Transverse colon (tissue), 4 donors: ENCODE measurements at regions not wholly inside any gene's neighbourhood (a gene's known extent, or its start where the extent isn't known, plus 50 kb on each side); places are given as distances from the start of the nearest gene placed in this dataset.
A peak's percentile ranks its signal among the peaks of the same experiment; 100 is the strongest.

Experiments used
- DNase-seq: peaks from one replicate; pipeline ENCODE4 v3.0.0-alpha.2; 2019
- H3K27ac ChIP-seq, 4 donors: fragments of 200-600 bp; sonication (generic); 2 replicates each; pipeline ENCODE4 v1.5.1; 2016 to 2018; ENCODE audit warnings: inconsistent platforms in 4 of 4
- H3K27me3 ChIP-seq: fragments of 200-600 bp; sonication (generic); 2 replicates; pipeline ENCODE4 v1.5.1; 2017; ENCODE audit warnings: inconsistent platforms
- H3K36me3 ChIP-seq, 4 donors: fragments of 200-600 bp; sonication (generic); 2 replicates each; pipeline ENCODE4 v1.5.1; 2017 to 2019; ENCODE audit warnings: inconsistent platforms in 4 of 4
- H3K4me1 ChIP-seq, 4 donors: fragments of 200-600 bp; sonication (generic); 2 replicates each; pipeline ENCODE4 v1.5.1; 2017 to 2020; ENCODE audit warnings: inconsistent platforms in 4 of 4
- H3K4me3 ChIP-seq, 4 donors: fragments of 200-600 bp; sonication (generic); 1 replicate in 1 of 4; 2 replicates in 3 of 4; pipeline versions ENCODE4 v1.5.1 to v1.6.1; 2017 to 2019; ENCODE audit warnings: inconsistent platforms in 4 of 4
- H3K9me3 ChIP-seq, 2 donors: fragments of 200-600 bp; sonication (generic); 2 replicates each; pipeline ENCODE4 v1.5.1; 2017 to 2019; ENCODE audit warnings: inconsistent platforms in 2 of 2
- EP300 ChIP-seq: sonication (generic); formaldehyde crosslinking; IDR thresholded peaks from one replicate; pipeline ENCODE4 v1.6.1; 2017; ENCODE audit warnings: antibody characterized with exemption, low read depth
- POLR2A ChIP-seq: fragments of 450-650 bp; IDR thresholded peaks from one replicate; pipeline ENCODE4 v1.6.1; 2016; ENCODE audit warnings: antibody characterized with exemption, mild to moderate bottlenecking, moderate library complexity
- POLR2AphosphoS5 ChIP-seq, 3 donors: sonication (generic); formaldehyde crosslinking; IDR thresholded peaks; one replicate each; pipeline ENCODE4 v1.6.1; 2016; ENCODE audit warnings: antibody characterized with exemption in 3 of 3
- whole genome bisulfite sequencing, 2 donors: methylation state at CpG; one replicate each; pipeline ENCODE4 v1.1.5; 2018; ENCODE audit warnings: low coverage in 1 of 2; 5-methylcytosine and 5-hydroxymethylcytosine counted together
- in situ Hi-C, 4 donors: fragments of 200-750 bp; cut with MboI; loops; one replicate each; pipeline versions ENCODE4 v1.15.0 to v1.15.1; 2017; ENCODE audit warnings: low sequenced_read_pairs in 3 of 4, low pct_ligation_motif_present in 1 of 4, low pct_unique_long_range_greater_than_20kb in 1 of 4
- intact Hi-C: fragments of 100-400 bp; cut with DNase I; formaldehyde crosslinking; loops from one replicate; pipeline ENCODE4 v1.15.1; 2023; ENCODE audit warnings: low total_unique reads
- TF ChIP-seq, protein P1 (sequence below), 5 experiments: fragments of 200-600 bp in 3 of 5; fragments of 450-650 bp in 2 of 5; sonication (generic) in 3 of 5; IDR thresholded peaks; 1 replicate in 2 of 5; 2 replicates in 3 of 5; pipeline ENCODE4 v1.5.1; 2016 to 2017; ENCODE audit warnings: antibody characterized with exemption in 5 of 5, inconsistent platforms in 3 of 5, mild to moderate bottlenecking in 2 of 5, moderate library complexity in 1 of 5

DNA sequence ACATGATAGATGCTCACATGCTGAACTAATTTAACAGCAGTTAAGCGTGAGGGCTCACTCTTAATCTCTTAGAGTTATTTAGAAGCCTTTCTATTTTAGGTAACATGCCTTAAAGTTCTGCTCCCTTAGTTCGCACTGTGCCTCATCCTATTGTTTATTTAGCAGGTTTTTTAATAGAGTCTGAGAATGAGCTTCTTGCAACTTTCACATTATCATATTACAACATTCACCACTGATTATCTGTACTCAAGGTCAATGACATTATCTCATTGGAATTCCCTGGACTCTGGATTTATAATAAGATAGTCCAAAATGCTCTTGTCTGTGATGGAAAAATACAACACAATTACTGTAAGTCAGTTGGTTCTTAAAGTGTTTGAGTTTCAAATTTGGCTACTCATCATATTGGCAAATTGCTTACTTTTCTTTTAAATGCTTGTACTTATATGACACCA, 183.6 kb upstream of the SLC38A2 start:
- Histone ChIP-seq H3K9me3 (no peaks in the 10 kb centered on the region), H3K27me3 (no peaks in the 10 kb centered on the region), H3K36me3 (no peaks in the 10 kb centered on the region), H3K27ac (peak overlapping the region; percentile 39 to 62 (median 54)), H3K4me3 (no peak overlapping the region), H3K4me1 (peaks cover 0 to 11% (median 0%) of the 10 kb centered on the region in 4 donors)
- DNase-seq = no peak
- intact Hi-C loops = no loop called here
- no peak for TF ChIP-seq POLR2A
- no peak for TF ChIP-seq EP300
- TF ChIP-seq POLR2AphosphoS5 (IDR thresholded peaks at IDR 0.05) = peak; percentile 10 to 53 (median 52)
- TF ChIP-seq, protein P1, sequence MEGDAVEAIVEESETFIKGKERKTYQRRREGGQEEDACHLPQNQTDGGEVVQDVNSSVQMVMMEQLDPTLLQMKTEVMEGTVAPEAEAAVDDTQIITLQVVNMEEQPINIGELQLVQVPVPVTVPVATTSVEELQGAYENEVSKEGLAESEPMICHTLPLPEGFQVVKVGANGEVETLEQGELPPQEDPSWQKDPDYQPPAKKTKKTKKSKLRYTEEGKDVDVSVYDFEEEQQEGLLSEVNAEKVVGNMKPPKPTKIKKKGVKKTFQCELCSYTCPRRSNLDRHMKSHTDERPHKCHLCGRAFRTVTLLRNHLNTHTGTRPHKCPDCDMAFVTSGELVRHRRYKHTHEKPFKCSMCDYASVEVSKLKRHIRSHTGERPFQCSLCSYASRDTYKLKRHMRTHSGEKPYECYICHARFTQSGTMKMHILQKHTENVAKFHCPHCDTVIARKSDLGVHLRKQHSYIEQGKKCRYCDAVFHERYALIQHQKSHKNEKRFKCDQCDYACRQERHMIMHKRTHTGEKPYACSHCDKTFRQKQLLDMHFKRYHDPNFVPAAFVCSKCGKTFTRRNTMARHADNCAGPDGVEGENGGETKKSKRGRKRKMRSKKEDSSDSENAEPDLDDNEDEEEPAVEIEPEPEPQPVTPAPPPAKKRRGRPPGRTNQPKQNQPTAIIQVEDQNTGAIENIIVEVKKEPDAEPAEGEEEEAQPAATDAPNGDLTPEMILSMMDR (IDR thresholded peaks at IDR 0.05) = no peak
- in situ Hi-C loops = no loop called here
- WGBS, 2 donors = 59 to 60% methylated on average over 2 of the region's 2 CpGs

DNA sequence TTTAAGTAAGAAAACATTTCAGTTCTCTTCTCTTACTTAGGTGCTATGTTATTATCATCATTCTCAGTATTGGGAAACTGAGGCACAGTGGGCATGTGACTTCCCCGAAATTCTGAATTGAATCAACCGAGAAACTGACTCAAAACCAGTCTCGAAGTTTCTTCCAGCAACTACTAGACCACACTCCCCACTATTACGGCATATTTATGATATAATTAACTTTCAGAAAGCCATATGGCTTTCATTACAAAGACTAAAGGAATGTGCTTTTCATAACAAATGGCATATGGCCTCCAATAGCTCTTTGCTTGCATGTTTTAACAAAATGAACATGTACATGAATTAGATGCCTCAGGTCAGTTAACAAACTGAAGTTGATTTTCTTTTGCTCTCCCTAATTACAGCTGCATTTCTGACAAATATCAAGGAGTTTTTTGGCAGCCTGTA, 182.9 kb upstream of the SLC38A2 start:
- TF ChIP-seq POLR2A = no peak
- TF ChIP-seq, protein P1 (IDR thresholded peaks at IDR 0.05) = no peak
- peak in 2 of 3 donors; percentile 11 to 58 for TF ChIP-seq POLR2AphosphoS5 (IDR thresholded peaks at IDR 0.05)
- TF ChIP-seq EP300 = no peak
- in situ Hi-C loops = no loop called here
- Histone ChIP-seq H3K4me3 (no peak overlapping the region), H3K27ac (peak overlapping the region; percentile 39 to 62 (median 54)), H3K36me3 (no peaks in the 10 kb centered on the region), H3K9me3 (no peaks in the 10 kb centered on the region), H3K27me3 (no peaks in the 10 kb centered on the region), H3K4me1 (peaks cover 0 to 11% (median 0%) of the 10 kb centered on the region in 4 donors)
- WGBS, 2 donors = 68 to 76% methylated on average over 4 of the region's 4 CpGs
- no peak for DNase-seq
- intact Hi-C loops = no loop called here

DNA sequence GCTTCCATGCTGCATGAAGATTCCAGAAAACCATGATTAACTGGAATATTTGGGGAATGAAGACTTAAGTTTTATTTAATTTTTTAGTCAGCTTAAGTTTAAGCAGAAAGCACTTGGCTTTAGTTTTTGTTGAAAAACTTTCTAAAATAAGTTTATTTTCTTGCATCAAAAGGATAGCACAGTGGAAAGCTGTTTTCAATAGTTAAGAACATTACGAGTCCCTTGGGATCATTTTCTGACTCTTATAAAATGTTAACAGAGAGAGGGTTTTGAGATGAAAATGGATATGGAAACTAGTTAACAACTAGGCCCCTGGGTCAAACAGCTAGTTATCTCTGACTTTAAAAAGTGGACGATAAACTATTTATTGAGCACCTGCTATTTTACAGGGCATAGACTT, 181.9 kb upstream of the SLC38A2 start:
- H3K4me3 ChIP-seq = no peak overlapping the region
- no peaks in the 10 kb centered on the region for H3K9me3 ChIP-seq
- no peak for DNase-seq
- peaks cover 0 to 11% (median 0%) of the 10 kb centered on the region in 4 donors for H3K4me1 ChIP-seq
- in situ Hi-C loops = no loop called here
- WGBS, 2 donors = 85 to 95% methylated on average over 2 of the region's 2 CpGs
- intact Hi-C loops = no loop called here
- H3K27me3 ChIP-seq = no peaks in the 10 kb centered on the region
- H3K27ac ChIP-seq = peak overlapping the region; percentile 39 to 62 (median 54)
- H3K36me3 ChIP-seq = no peaks in the 10 kb centered on the region
- TF ChIP-seq POLR2A (no peak), POLR2AphosphoS5 (IDR thresholded peaks at IDR 0.05) (no peak), EP300 (no peak)
- TF ChIP-seq, protein P1 (IDR thresholded peaks at IDR 0.05) = no peak

DNA sequence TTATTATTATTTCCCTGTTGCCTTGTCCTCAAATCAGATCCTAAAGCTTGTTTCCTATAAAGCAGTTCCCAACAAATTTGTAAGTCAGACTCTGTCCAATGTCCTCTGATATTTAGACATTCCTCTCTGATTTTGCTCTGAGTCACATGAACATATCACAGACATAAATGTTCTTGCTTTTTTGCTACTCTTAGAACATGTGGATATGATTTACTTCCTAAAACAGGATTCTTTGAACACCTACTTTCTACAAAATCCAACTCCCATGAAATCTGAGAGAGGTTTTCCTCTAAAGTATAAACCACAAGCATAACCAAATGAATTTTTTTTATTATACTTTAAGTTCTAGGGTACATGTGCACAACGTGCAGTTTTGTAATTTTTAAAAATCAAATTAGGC, 181.3 kb upstream of the SLC38A2 start:
- intact Hi-C loops = no loop called here
- TF ChIP-seq EP300 (no peak), POLR2A (no peak), POLR2AphosphoS5 (IDR thresholded peaks at IDR 0.05) (no peak)
- TF ChIP-seq, protein P1 (IDR thresholded peaks at IDR 0.05) = no peak
- in situ Hi-C loops = no loop called here
- no peak overlapping the region for H3K4me3 ChIP-seq
- no peaks in the 10 kb centered on the region for H3K36me3 ChIP-seq
- peaks cover 0 to 11% (median 0%) of the 10 kb centered on the region in 4 donors for H3K4me1 ChIP-seq
- WGBS, 2 donors = 77 to 88% methylated on average over 1 of the region's 1 CpG
- no peak for DNase-seq
- H3K27ac ChIP-seq = peak overlapping the region in 3 of 4 donors; percentile 20 to 62 (median 61)
- H3K27me3 ChIP-seq = no peaks in the 10 kb centered on the region
- H3K9me3 ChIP-seq = no peaks in the 10 kb centered on the region
